ENCODE measurements at regions not wholly inside any gene's neighbourhood (a gene's known extent, or its start where the extent isn't known, plus 50 kb on each side); places are given as distances from the start of the nearest gene placed in this dataset.

- no peak for FAIRE-seq
Observed at GRCh38 chrX:69362856-69363255, 141.3 kb upstream of the NALF2 start.

GRCh38 chrX:69362354-69362753 is 141.8 kb upstream of the NALF2 start:
- FAIRE-seq = no peak

GRCh38 chrX:69361311-69361845 is 142.7 kb upstream of the NALF2 start:
- no peak for FAIRE-seq

GRCh38 chrX:69357317-69357716 is 146.8 kb upstream of the NALF2 start:
- no peak for FAIRE-seq

- no peak for FAIRE-seq
Observed at GRCh38 chrX:69324851-69325250, 159.6 kb upstream of the PJA1 start.

- FAIRE-seq = no peak
Observed at GRCh38 chrX:69323786-69324720, 158.8 kb upstream of the PJA1 start.

GRCh38 chrX:69321789-69322188 is 156.5 kb upstream of the PJA1 start:
- FAIRE-seq = no peak

- no peak for FAIRE-seq
Observed at GRCh38 chrX:69321006-69321655, 155.9 kb upstream of the PJA1 start.

- FAIRE-seq = no peak
Observed at GRCh38 chrX:69320116-69320515, 154.9 kb upstream of the PJA1 start.

- FAIRE-seq = no peak
Observed at GRCh38 chrX:69319376-69319775, 154.1 kb upstream of the PJA1 start.

- FAIRE-seq = no peak
Observed at GRCh38 chrX:69318651-69319340, 153.5 kb upstream of the PJA1 start.

- FAIRE-seq = no peak
Observed at GRCh38 chrX:69317721-69318120, 152.5 kb upstream of the PJA1 start.

GRCh38 chrX:69314436-69315348 is 149.4 kb upstream of the PJA1 start:
- no peak for FAIRE-seq

GRCh38 chrX:69313617-69314290 is 148.5 kb upstream of the PJA1 start:
- FAIRE-seq = no peak

- FAIRE-seq = no peak
Observed at GRCh38 chrX:69311936-69312670, 146.8 kb upstream of the PJA1 start.

GRCh38 chrX:69309074-69309792 is 144.0 kb upstream of the PJA1 start:
- no peak for FAIRE-seq

- no peak for FAIRE-seq
Observed at GRCh38 chrX:69307756-69308155, 142.5 kb upstream of the PJA1 start.

GRCh38 chrX:69307029-69307428 is 141.8 kb upstream of the PJA1 start:
- no peak for FAIRE-seq

GRCh38 chrX:69306063-69306404 is 140.8 kb upstream of the PJA1 start:
- FAIRE-seq = no peak
